Smooth muscle cell of the brain vasculature (primary cell): ENCODE measurements at regions not wholly inside any gene's neighbourhood (a gene's known extent, or its start where the extent isn't known, plus 50 kb on each side); places are given as distances from the start of the nearest gene placed in this dataset.
"Not testable (repeated sequence)": the region's sequence is repeated elsewhere in the genome, so short reads cannot be mapped to it uniquely, and the experiment has no call there.

Source experiments
- DNase-seq: peaks from one replicate; pipeline ENCODE4 v3.0.0-alpha.2; 2012; ENCODE audit warnings: low read depth, low spot score

- not testable (repeated sequence) for DNase-seq
These were observed 1472.2 kb downstream of the FOXD4L5 start for GRCh38 chr9:63812822-63813221.

- not testable (repeated sequence) for DNase-seq
These were observed 1480.8 kb downstream of the FOXD4L5 start for GRCh38 chr9:63804205-63804604.

GRCh38 chr9:63794081-63794685 is 1490.8 kb downstream of the FOXD4L5 start:
- not testable (repeated sequence) for DNase-seq

GRCh38 chr9:63787454-63787853 is 1497.6 kb downstream of the FOXD4L5 start:
- DNase-seq: not testable (repeated sequence)

GRCh38 chr9:63785059-63785458 is 1500.0 kb downstream of the FOXD4L5 start:
- DNase-seq: not testable (repeated sequence)

- DNase-seq: not testable (repeated sequence)
These were observed 1500.6 kb downstream of the FOXD4L5 start for GRCh38 chr9:63784421-63784820.

GRCh38 chr9:63781817-63782439 is 1503.1 kb downstream of the FOXD4L5 start:
- DNase-seq: not testable (repeated sequence)

- DNase-seq: not testable (repeated sequence)
These were observed 1503.6 kb downstream of the FOXD4L5 start for GRCh38 chr9:63781390-63781789.

- DNase-seq: not testable (repeated sequence)
These were observed 1508.8 kb downstream of the FOXD4L5 start for GRCh38 chr9:63776220-63776619.

- not testable (repeated sequence) for DNase-seq
These were observed 1510.0 kb downstream of the FOXD4L5 start for GRCh38 chr9:63775092-63775426.

- DNase-seq: not testable (repeated sequence)
These were observed 1510.5 kb downstream of the FOXD4L5 start for GRCh38 chr9:63774369-63775091.

- DNase-seq: not testable (repeated sequence)
These were observed 1522.8 kb downstream of the FOXD4L5 start for GRCh38 chr9:63762230-63762629.

- not testable (repeated sequence) for DNase-seq
These were observed 1556.0 kb downstream of the FOXD4L5 start for GRCh38 chr9:63729021-63729420.

GRCh38 chr9:63728287-63728686 is 1556.7 kb downstream of the FOXD4L5 start:
- DNase-seq: no peak

- not testable (repeated sequence) for DNase-seq
These were observed 1576.7 kb downstream of the FOXD4L5 start for GRCh38 chr9:63708285-63708684.

- not testable (repeated sequence) for DNase-seq
These were observed 1580.6 kb downstream of the FOXD4L5 start for GRCh38 chr9:63704456-63704855.

GRCh38 chr9:63703670-63704069 is 1581.3 kb downstream of the FOXD4L5 start:
- not testable (repeated sequence) for DNase-seq

GRCh38 chr9:63703138-63703665 is 1581.8 kb downstream of the FOXD4L5 start:
- DNase-seq: not testable (repeated sequence)
